GM23248 (cell line): ENCODE measurements at regions not wholly inside any gene's neighbourhood (a gene's known extent, or its start where the extent isn't known, plus 50 kb on each side); places are given as distances from the start of the nearest gene placed in this dataset.

Source experiments
- DNase-seq: peaks from one replicate; pipeline ENCODE4 v3.0.0-alpha.2; 2015
- H2AFZ ChIP-seq: fragments of 200-600 bp; sonication (generic); 2 replicates; pipeline ENCODE4 v1.6.1; 2016; ENCODE audit warnings: antibody characterized with exemption
- H3F3A ChIP-seq: fragments of 200-600 bp; sonication (generic); 2 replicates; pipeline ENCODE4 v1.6.1; 2016; ENCODE audit warnings: mild to moderate bottlenecking, antibody characterized with exemption, mixed run types; ENCODE audit not compliant: insufficient read depth
- H3K27ac ChIP-seq: fragments of 200-600 bp; sonication (generic); 2 replicates; pipeline ENCODE4 v1.5.1; 2016; ENCODE audit warnings: mild to moderate bottlenecking
- H3K27me3 ChIP-seq: fragments of 200-600 bp; sonication (generic); replicated peaks from 2 replicates; pipeline ENCODE4 v1.6.1; 2016; ENCODE audit warnings: mild to moderate bottlenecking; ENCODE audit not compliant: insufficient read depth
- H3K36me3 ChIP-seq: fragments of 200-600 bp; sonication (generic); 2 replicates; pipeline ENCODE4 v1.6.1; 2016; ENCODE audit warnings: low read depth, mild to moderate bottlenecking
- H3K4me1 ChIP-seq: fragments of 200-600 bp; sonication (generic); 2 replicates; pipeline ENCODE4 v1.6.1; 2016; ENCODE audit warnings: mild to moderate bottlenecking; ENCODE audit not compliant: insufficient read depth
- H3K4me2 ChIP-seq: fragments of 200-600 bp; sonication (generic); one replicate; pipeline ENCODE4 v1.6.1; 2016; ENCODE audit warnings: mild to moderate bottlenecking; ENCODE audit not compliant: unreplicated experiment
- H3K4me3 ChIP-seq: fragments of 200-600 bp; sonication (generic); 2 replicates; pipeline ENCODE4 v1.5.1; 2016; ENCODE audit warnings: mild to moderate bottlenecking
- H3K79me2 ChIP-seq: fragments of 200-600 bp; sonication (generic); 2 replicates; pipeline ENCODE4 v1.6.1; 2016; ENCODE audit warnings: mild to moderate bottlenecking; ENCODE audit not compliant: insufficient read depth
- H3K9ac ChIP-seq: fragments of 200-600 bp; sonication (generic); 2 replicates; pipeline ENCODE4 v1.6.1; 2016; ENCODE audit warnings: mild to moderate bottlenecking
- H3K9me2 ChIP-seq: fragments of 200-600 bp; sonication (generic); 2 replicates; pipeline ENCODE4 v1.6.1; 2016; ENCODE audit warnings: mixed run types, mild to moderate bottlenecking, moderate library complexity; ENCODE audit not compliant: insufficient read depth
- H3K9me3 ChIP-seq: fragments of 200-600 bp; sonication (generic); one replicate; pipeline ENCODE4 v1.6.1; 2017; ENCODE audit warnings: low read depth
- H4K20me1 ChIP-seq: fragments of 200-600 bp; sonication (generic); 2 replicates; pipeline ENCODE4 v1.6.0; 2016; ENCODE audit not compliant: insufficient read depth
- EZH2 ChIP-seq: fragments of 200-600 bp; sonication (generic); IDR thresholded peaks from 2 replicates; pipeline ENCODE4 v1.6.1; 2018; ENCODE audit warnings: antibody characterized with exemption, mild to moderate bottlenecking; ENCODE audit not compliant: insufficient read depth, poor library complexity, severe bottlenecking
- EZH2phosphoT487 ChIP-seq: fragments of 200-600 bp; sonication (generic); IDR thresholded peaks from 2 replicates; pipeline ENCODE4 v1.6.1; 2018; ENCODE audit warnings: antibody characterized with exemption, moderate library complexity, mild to moderate bottlenecking, low read depth; ENCODE audit not compliant: insufficient read depth
- WGBS, 2 experiments: methylation state at CpG; one replicate each; pipeline ENCODE4 v1.1.6; 2015 to 2017; ENCODE audit warnings: low lambda C conversion rate in 2 of 2, low coverage in 1 of 2; ENCODE audit errors: missing lambda C conversion rate in 2 of 2; 5-methylcytosine and 5-hydroxymethylcytosine counted together
- in situ Hi-C: fragments of 300-500 bp; cut with MboI; formaldehyde crosslinking; loops from 2 replicates; pipeline ENCODE4 v1.15.0; 2020

DNA sequence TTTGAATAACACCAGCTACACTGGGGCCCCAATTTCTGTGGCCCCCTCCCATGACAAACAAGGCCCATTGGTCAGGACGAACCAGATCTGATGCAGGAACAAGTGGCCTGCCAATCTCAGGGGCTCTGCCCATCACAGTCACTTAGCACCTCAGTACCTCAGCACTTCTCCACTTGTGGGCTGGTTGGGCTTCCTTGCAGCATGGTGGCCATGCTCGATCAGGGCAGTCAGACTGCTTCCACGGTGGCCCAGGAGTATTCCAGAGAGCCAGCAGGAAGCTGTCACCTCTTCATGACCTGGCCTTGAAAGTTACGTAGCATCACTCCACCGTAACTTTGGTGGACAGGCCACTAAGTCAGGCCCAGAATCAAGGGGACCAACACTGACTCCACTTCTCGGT lies 206.5 kb downstream of the AUH start:
- in situ Hi-C loops = no loop called here
- 88 to 92% methylated on average over 6 of the region's 6 CpGs for WGBS, 2 experiments

DNA sequence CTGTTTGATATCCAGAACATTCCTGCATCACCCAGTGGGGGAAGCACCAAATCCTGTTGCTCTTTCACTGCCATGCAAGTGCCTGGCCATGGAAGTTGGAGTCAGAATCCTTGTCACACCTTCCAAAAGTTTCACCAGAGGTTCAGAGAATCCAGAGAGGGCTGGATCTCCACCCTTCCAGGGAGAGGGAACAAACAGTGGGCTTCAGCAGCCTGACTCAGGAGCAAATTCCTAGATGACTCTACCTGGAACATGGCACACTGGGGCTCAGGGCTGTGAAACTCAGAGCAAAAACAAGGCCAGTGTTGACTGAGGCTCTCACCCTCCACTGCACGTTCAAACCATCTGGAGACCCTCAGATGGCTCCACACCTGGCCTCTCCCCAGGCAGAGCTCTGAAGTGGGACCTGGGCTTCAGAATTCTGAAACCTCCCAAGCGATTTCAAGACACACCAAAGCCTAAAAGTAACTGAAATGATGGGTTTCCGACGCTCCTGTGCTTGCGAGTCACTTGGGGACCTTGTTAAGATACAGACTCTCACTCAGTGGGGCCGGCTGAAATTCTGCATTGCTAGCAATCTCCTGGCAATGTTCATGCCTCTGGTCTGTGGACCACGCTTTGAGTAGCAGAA lies 205.9 kb downstream of the AUH start:
- WGBS, 2 experiments = 85 to 86% methylated on average over 7 of the region's 7 CpGs

More for the DNA sequence above, 206.5 kb downstream of the AUH start:
- no peak for TF ChIP-seq EZH2phosphoT487
- no peak for TF ChIP-seq EZH2
- no peaks in the 10 kb centered on the region for H4K20me1 ChIP-seq
- DNase-seq = no peak
- H3K27me3 ChIP-seq = no peaks in the 10 kb centered on the region
- no peaks in the 10 kb centered on the region for H3F3A ChIP-seq
- H2AFZ ChIP-seq = no peak overlapping the region
- no peak overlapping the region for H3K27ac ChIP-seq
- no peak overlapping the region for H3K4me2 ChIP-seq
- no peaks in the 10 kb centered on the region for H3K4me1 ChIP-seq
- H3K9ac ChIP-seq = no peak overlapping the region
- H3K4me3 ChIP-seq = no peak overlapping the region
- no peaks in the 10 kb centered on the region for H3K9me2 ChIP-seq
- H3K36me3 ChIP-seq = no peaks in the 10 kb centered on the region
- no peaks in the 10 kb centered on the region for H3K9me3 ChIP-seq
- H3K79me2 ChIP-seq = no peaks in the 10 kb centered on the region

DNA sequence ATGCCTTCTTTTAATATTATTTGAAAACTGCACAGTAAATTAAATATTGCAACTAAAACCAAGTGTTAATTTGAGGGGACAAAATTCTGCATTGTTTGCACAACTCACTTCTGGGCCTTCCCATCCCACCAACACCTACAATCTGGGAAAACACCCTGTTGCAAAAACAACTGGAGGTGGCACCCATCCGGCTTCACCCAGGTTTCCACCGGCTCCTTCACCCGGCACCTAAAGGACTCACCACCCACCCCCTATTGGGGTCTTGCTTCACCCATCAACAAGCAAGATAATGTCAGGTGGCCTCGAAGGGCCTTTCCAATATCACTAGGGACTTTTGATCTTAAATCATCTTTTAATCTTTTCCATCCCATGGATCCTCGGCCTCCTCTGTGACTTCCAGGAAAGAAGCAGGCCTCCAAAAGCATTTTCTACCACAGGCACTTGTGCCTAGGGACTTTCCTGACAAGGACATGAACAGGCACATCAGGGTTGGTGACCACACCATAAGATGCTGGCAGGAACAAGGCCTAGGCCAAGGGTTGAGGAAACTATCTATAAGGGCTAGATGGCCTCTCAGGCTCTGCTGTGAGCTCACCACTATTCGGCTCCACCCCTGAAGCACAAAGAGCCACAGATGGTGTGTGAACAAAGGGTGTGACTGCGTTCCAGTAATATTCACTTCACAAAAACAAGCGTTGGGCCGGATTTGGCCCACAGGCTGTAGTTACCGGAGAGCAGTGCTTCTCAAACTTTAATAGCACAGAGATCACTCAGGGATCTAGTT lies 205.1 kb downstream of the AUH start:
- H3K9ac ChIP-seq = no peak overlapping the region
- in situ Hi-C loops = no loop called here
- H3K9me2 ChIP-seq = no peaks in the 10 kb centered on the region
- DNase-seq = peak; percentile 37
- TF ChIP-seq EZH2 (no peak), EZH2phosphoT487 (no peak)
- H3K4me2 ChIP-seq = no peak overlapping the region
- no peak overlapping the region for H2AFZ ChIP-seq
- no peaks in the 10 kb centered on the region for H3K4me1 ChIP-seq
- H3K9me3 ChIP-seq = no peaks in the 10 kb centered on the region
- H3K27ac ChIP-seq = no peak overlapping the region
- no peaks in the 10 kb centered on the region for H3K79me2 ChIP-seq
- no peaks in the 10 kb centered on the region for H3K27me3 ChIP-seq
- H3F3A ChIP-seq = no peaks in the 10 kb centered on the region
- 62 to 63% methylated on average over 10 of the region's 10 CpGs for WGBS, 2 experiments
- H3K36me3 ChIP-seq = no peaks in the 10 kb centered on the region
- no peaks in the 10 kb centered on the region for H4K20me1 ChIP-seq
- H3K4me3 ChIP-seq = no peak overlapping the region

More for the DNA sequence above, 205.9 kb downstream of the AUH start:
- Histone ChIP-seq H3K9me3 (no peaks in the 10 kb centered on the region), H3K4me2 (no peak overlapping the region), H3K4me1 (no peaks in the 10 kb centered on the region), H3K9ac (no peak overlapping the region), H3K9me2 (no peaks in the 10 kb centered on the region), H3K79me2 (no peaks in the 10 kb centered on the region), H2AFZ (no peak overlapping the region), H3K4me3 (no peak overlapping the region), H3F3A (no peaks in the 10 kb centered on the region), H3K27ac (no peak overlapping the region), H4K20me1 (no peaks in the 10 kb centered on the region), H3K27me3 (no peaks in the 10 kb centered on the region), H3K36me3 (no peaks in the 10 kb centered on the region)
- TF ChIP-seq EZH2 (no peak), EZH2phosphoT487 (no peak)
- in situ Hi-C loops = no loop called here
- no peak for DNase-seq

DNA sequence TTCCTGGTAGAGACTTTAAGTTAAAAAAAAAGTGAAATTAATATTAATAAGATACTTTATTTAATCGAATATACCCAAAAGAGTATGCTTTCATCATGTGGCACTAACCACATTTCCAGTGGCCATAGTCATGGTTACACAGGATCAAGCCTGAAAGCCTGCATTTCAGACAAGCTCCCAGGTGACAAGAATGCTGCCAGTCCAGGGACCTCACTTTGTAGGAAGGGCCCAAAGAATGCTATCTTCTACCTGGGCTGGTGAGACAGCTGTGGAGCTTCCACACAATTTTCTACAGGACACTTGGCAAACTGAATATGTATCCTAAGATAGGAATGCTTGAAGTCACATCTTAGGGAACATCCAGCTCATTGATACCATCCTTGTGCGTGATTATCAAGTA lies 203.8 kb downstream of the AUH start:
- H2AFZ ChIP-seq = no peak overlapping the region

More for the DNA sequence above, 203.8 kb downstream of the AUH start:
- no peak overlapping the region for H3K27ac ChIP-seq
- no peaks in the 10 kb centered on the region for H3K27me3 ChIP-seq
- 99 to 100% methylated on average over 2 of the region's 2 CpGs for WGBS, 2 experiments
- H3F3A ChIP-seq = no peaks in the 10 kb centered on the region
- H4K20me1 ChIP-seq = no peaks in the 10 kb centered on the region
- no peaks in the 10 kb centered on the region for H3K79me2 ChIP-seq
- no peaks in the 10 kb centered on the region for H3K9me2 ChIP-seq
- H3K4me2 ChIP-seq = no peak overlapping the region
- peaks cover 10% of the 10 kb centered on the region for H3K4me1 ChIP-seq
- DNase-seq = no peak
- in situ Hi-C loops = no loop called here
- H3K9me3 ChIP-seq = no peaks in the 10 kb centered on the region
- H3K4me3 ChIP-seq = no peak overlapping the region
- TF ChIP-seq EZH2phosphoT487 (no peak), EZH2 (no peak)
- no peak overlapping the region for H3K9ac ChIP-seq
- H3K36me3 ChIP-seq = no peaks in the 10 kb centered on the region
